Neutrophil (primary cell): ENCODE measurements at regions not wholly inside any gene's neighbourhood (a gene's known extent, or its start where the extent isn't known, plus 50 kb on each side); places are given as distances from the start of the nearest gene placed in this dataset.
"Not testable (repeated sequence)": the region's sequence is repeated elsewhere in the genome, so short reads cannot be mapped to it uniquely, and the experiment has no call there.

Experiments
- H3K27ac ChIP-seq: fragments of 200-600 bp; sonication (generic); 2 replicates; pipeline ENCODE4 v1.5.1; 2016; ENCODE audit warnings: mild to moderate bottlenecking, moderate library complexity
- H3K27me3 ChIP-seq: fragments of 200-600 bp; sonication (generic); 2 replicates; pipeline ENCODE4 v1.6.0; 2016; ENCODE audit warnings: mild to moderate bottlenecking
- H3K36me3 ChIP-seq: fragments of 200-600 bp; sonication (generic); 2 replicates; pipeline ENCODE4 v1.5.1; 2017
- H3K4me1 ChIP-seq, 2 experiments: fragments of 200-600 bp in 1 of 2; sonication (generic) in 1 of 2; 1 replicate in 1 of 2; 2 replicates in 1 of 2; pipeline versions ENCODE4 v1.5.1 to v1.6.1; 2013 to 2016; ENCODE audit warnings: low read depth in 1 of 2, low read length in 1 of 2, mild to moderate bottlenecking in 1 of 2, moderate library complexity in 1 of 2; ENCODE audit not compliant: control insufficient read depth in 1 of 2, insufficient read depth in 1 of 2
- H3K4me3 ChIP-seq, 2 experiments: fragments of 200-600 bp in 1 of 2; sonication (generic) in 1 of 2; 1 replicate in 1 of 2; 2 replicates in 1 of 2; pipeline ENCODE4 v1.5.1; 2013 to 2016; ENCODE audit warnings: low read depth in 1 of 2, low read length in 1 of 2, mild to moderate bottlenecking in 1 of 2, moderate library complexity in 1 of 2
- H3K9me3 ChIP-seq: fragments of 200-600 bp; sonication (generic); 2 replicates; pipeline ENCODE4 v1.5.1; 2016
- CTCF ChIP-seq: fragments of 200-600 bp; sonication (generic); IDR thresholded peaks from 2 replicates; pipeline ENCODE4 v1.5.1; 2016; ENCODE audit warnings: antibody characterized with exemption

GRCh38 chr1:56092684-56093570 lies 486.4 kb downstream of the PLPP3 start:
- Histone ChIP-seq H3K27ac (no peak overlapping the region), H3K36me3 (no peaks in the 10 kb centered on the region), H3K9me3 (no peaks in the 10 kb centered on the region), H3K27me3 (no peaks in the 10 kb centered on the region), H3K4me1 (no peaks in the 10 kb centered on the region), H3K4me3 (no peak overlapping the region)
- no peak for TF ChIP-seq CTCF

- H3K4me3 ChIP-seq, H3K4me1 ChIP-seq, H3K9me3 ChIP-seq, H3K27me3 ChIP-seq, H3K27ac ChIP-seq, H3K36me3 ChIP-seq: not testable (repeated sequence)
Measured at GRCh38 chr1:56089826-56090225, 489.5 kb downstream of the PLPP3 start.

- no peak overlapping the region for H3K27ac ChIP-seq
- no peak overlapping the region for H3K4me3 ChIP-seq
- H3K36me3 ChIP-seq: no peaks in the 10 kb centered on the region
- no peaks in the 10 kb centered on the region for H3K27me3 ChIP-seq
- no peaks in the 10 kb centered on the region for H3K4me1 ChIP-seq
- no peaks in the 10 kb centered on the region for H3K9me3 ChIP-seq
- TF ChIP-seq CTCF: no peak
Measured at GRCh38 chr1:56084246-56084645, 495.1 kb downstream of the PLPP3 start.

GRCh38 chr1:56081736-56082135 lies 497.6 kb downstream of the PLPP3 start:
- Histone ChIP-seq H3K27ac (no peak overlapping the region), H3K4me3 (no peak overlapping the region), H3K27me3 (no peaks in the 10 kb centered on the region), H3K4me1 (no peaks in the 10 kb centered on the region), H3K9me3 (no peaks in the 10 kb centered on the region), H3K36me3 (no peaks in the 10 kb centered on the region)
- TF ChIP-seq CTCF: no peak

GRCh38 chr1:56081173-56081572 lies 498.2 kb downstream of the PLPP3 start:
- H3K4me3 ChIP-seq: no peak overlapping the region
- H3K36me3 ChIP-seq: no peaks in the 10 kb centered on the region
- H3K27ac ChIP-seq: no peak overlapping the region
- TF ChIP-seq CTCF: no peak
- no peaks in the 10 kb centered on the region for H3K9me3 ChIP-seq
- no peaks in the 10 kb centered on the region for H3K27me3 ChIP-seq
- H3K4me1 ChIP-seq: no peaks in the 10 kb centered on the region

- H3K27ac ChIP-seq: no peak overlapping the region
- H3K36me3 ChIP-seq: no peaks in the 10 kb centered on the region
- no peaks in the 10 kb centered on the region for H3K27me3 ChIP-seq
- no peak for TF ChIP-seq CTCF
- no peak overlapping the region for H3K4me3 ChIP-seq
- no peaks in the 10 kb centered on the region for H3K4me1 ChIP-seq
- H3K9me3 ChIP-seq: no peaks in the 10 kb centered on the region
Measured at GRCh38 chr1:56080123-56080522, 499.2 kb downstream of the PLPP3 start.
